ENCODE measurements at regions not wholly inside any gene's neighbourhood (a gene's known extent, or its start where the extent isn't known, plus 50 kb on each side); places are given as distances from the start of the nearest gene placed in this dataset.

- no peak overlapping the region for H3K27ac ChIP-seq
Observed at GRCh38 chr4:151866592-151866918, 105.7 kb upstream of the GATB start.

GRCh38 chr4:151865744-151866591 is 105.2 kb upstream of the GATB start:
- H3K27ac ChIP-seq: no peak overlapping the region

More at GRCh38 chr4:151866592-151866918, 105.7 kb upstream of the GATB start:
- TF ChIP-seq ZFX (IDR thresholded peaks at IDR 0.05) (no peak), CTCF (conservative IDR thresholded peaks at IDR 0.05) (no peak)

GRCh38 chr4:151865312-151865711 is 104.5 kb upstream of the GATB start:
- TF ChIP-seq ZFX (IDR thresholded peaks at IDR 0.05) (no peak), CTCF (conservative IDR thresholded peaks at IDR 0.05) (no peak)
- H3K27ac ChIP-seq: no peak overlapping the region

More at GRCh38 chr4:151865744-151866591, 105.2 kb upstream of the GATB start:
- TF ChIP-seq CTCF (conservative IDR thresholded peaks at IDR 0.05) (no peak), ZFX (IDR thresholded peaks at IDR 0.05) (no peak)

- no peak for TF ChIP-seq CTCF (conservative IDR thresholded peaks at IDR 0.05)
- no peak for TF ChIP-seq ZFX (IDR thresholded peaks at IDR 0.05)
- H3K27ac ChIP-seq: no peak overlapping the region
Observed at GRCh38 chr4:151864068-151864467, 103.3 kb upstream of the GATB start.

GRCh38 chr4:151862766-151863165 is 102.0 kb upstream of the GATB start:
- no peak for TF ChIP-seq ZFX (IDR thresholded peaks at IDR 0.05)
- H3K27ac ChIP-seq: no peak overlapping the region

- no peak for TF ChIP-seq CTCF (conservative IDR thresholded peaks at IDR 0.05)
- no peak for TF ChIP-seq ZFX (IDR thresholded peaks at IDR 0.05)
- H3K27ac ChIP-seq: no peak overlapping the region
Observed at GRCh38 chr4:151860561-151861093, 99.8 kb upstream of the GATB start.

- no peak overlapping the region for H3K27ac ChIP-seq
- no peak for TF ChIP-seq CTCF (conservative IDR thresholded peaks at IDR 0.05)
- TF ChIP-seq ZFX (IDR thresholded peaks at IDR 0.05): no peak
Observed at GRCh38 chr4:151859641-151860040, 98.8 kb upstream of the GATB start.

GRCh38 chr4:151858356-151858755 is 97.5 kb upstream of the GATB start:
- H3K27ac ChIP-seq: no peak overlapping the region
- no peak for TF ChIP-seq ZFX (IDR thresholded peaks at IDR 0.05)
- TF ChIP-seq CTCF (conservative IDR thresholded peaks at IDR 0.05): no peak
